IPS-NIHi11 (cell line): ENCODE measurements at regions not wholly inside any gene's neighbourhood (a gene's known extent, or its start where the extent isn't known, plus 50 kb on each side); places are given as distances from the start of the nearest gene placed in this dataset.

ENCODE experiments used
- DNase-seq: peaks from one replicate; pipeline ENCODE4 v3.0.0; 2012; ENCODE audit warnings: mixed read lengths, low spot score

DNA sequence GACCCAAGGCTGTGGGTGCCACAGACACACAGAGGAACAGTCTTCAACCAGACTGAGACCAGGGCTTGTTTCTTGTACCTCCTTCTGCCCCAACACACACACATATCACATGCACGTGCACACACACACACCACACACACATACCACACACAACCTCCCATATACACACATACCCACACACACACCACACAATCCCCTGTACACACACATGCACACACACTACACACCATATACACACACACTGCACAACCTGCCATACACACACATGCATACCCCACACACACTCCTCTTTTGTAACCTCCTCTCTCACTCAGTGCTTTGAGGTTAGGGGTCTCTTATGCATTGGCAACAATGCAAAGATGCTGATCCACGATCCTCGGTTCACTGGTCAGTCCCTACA lies 217.0 kb downstream of the AJAP1 start:
- no peak for DNase-seq

GRCh38 chr1:4868521-4868920 lies 214.1 kb downstream of the AJAP1 start:
- DNase-seq, result no peak

- no peak for DNase-seq
These were observed 202.0 kb downstream of the AJAP1 start for GRCh38 chr1:4856396-4856795.

GRCh38 chr1:4854367-4854766 lies 200.0 kb downstream of the AJAP1 start:
- DNase-seq, result no peak

DNA sequence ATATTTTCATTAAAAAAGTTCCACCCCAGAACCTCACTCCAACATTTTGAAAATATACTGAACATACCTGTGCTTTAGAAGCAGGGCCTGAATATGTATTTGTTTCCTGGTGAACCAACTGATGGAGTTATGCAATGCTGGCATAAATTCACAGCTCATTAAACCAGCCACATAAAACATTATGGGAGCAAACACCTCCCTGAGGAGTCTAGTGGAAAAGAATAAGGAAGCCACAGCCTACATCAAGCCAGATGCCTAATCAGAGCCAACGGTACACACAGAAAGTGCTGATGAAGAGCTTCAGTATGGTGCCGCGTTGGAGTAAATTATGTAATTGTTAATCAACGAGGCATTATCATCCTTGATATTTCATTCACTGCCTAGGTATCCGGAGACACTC lies 199.5 kb downstream of the AJAP1 start:
- DNase-seq, result no peak

GRCh38 chr1:4851385-4852065 lies 197.1 kb downstream of the AJAP1 start:
- DNase-seq, result no peak

- DNase-seq, result no peak
These were observed 194.0 kb downstream of the AJAP1 start for GRCh38 chr1:4848431-4848830.

DNA sequence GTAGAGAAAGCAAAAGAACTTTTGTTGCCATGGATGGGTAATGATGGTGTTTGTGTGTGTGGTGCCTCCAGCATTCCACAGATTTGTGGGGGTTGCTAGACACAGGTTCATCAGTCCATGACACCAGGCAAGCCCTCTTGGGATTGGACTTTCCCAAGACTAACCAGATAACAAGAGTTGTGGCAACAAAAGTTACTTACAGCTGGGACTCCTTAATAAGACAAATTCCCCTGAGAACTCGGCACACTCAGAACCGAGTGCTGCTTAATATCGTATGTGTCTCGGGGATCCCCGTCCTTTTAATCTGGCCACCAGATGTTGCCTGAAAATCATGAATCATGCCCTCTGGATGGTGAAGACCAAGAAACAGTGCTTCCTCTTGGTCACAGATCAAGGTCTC lies 193.3 kb downstream of the AJAP1 start:
- no peak for DNase-seq
